Liver (tissue), 8 donors: ENCODE measurements at regions not wholly inside any gene's neighbourhood (a gene's known extent, or its start where the extent isn't known, plus 50 kb on each side); places are given as distances from the start of the nearest gene placed in this dataset.
A peak's percentile ranks its signal among the peaks of the same experiment; 100 is the strongest.

Source experiments
- DNase-seq: peaks from one replicate; pipeline ENCODE4 v3.0.0-alpha.2; 2017; ENCODE audit warnings: low spot score
- H3K27ac ChIP-seq, 2 donors: one replicate each; pipeline ENCODE4 v1.7.0; 2013; ENCODE audit warnings: inconsistent platforms in 2 of 2, low read length in 2 of 2, control low read depth in 1 of 2, low read depth in 1 of 2, mild to moderate bottlenecking in 1 of 2
- H3K27me3 ChIP-seq, 4 donors: one replicate each; pipeline versions ENCODE4 v1.6.1 to v1.7.0; 2013; ENCODE audit warnings: low read length in 3 of 4, inconsistent platforms in 1 of 4, mild to moderate bottlenecking in 1 of 4, moderate library complexity in 1 of 4; ENCODE audit not compliant: control insufficient read depth in 4 of 4, insufficient read depth in 4 of 4
- H3K36me3 ChIP-seq, 4 donors: one replicate each; pipeline versions ENCODE4 v1.6.1 to v1.7.0; 2013; ENCODE audit warnings: low read length in 3 of 4, mild to moderate bottlenecking in 3 of 4, low read depth in 1 of 4, moderate library complexity in 1 of 4; ENCODE audit not compliant: control insufficient read depth in 4 of 4, insufficient read depth in 3 of 4
- H3K4me1 ChIP-seq, 4 donors: one replicate each; pipeline versions ENCODE4 v1.6.1 to v1.7.0; 2013; ENCODE audit warnings: low read length in 3 of 4, mild to moderate bottlenecking in 3 of 4, moderate library complexity in 1 of 4; ENCODE audit not compliant: control insufficient read depth in 4 of 4, insufficient read depth in 4 of 4
- H3K4me3 ChIP-seq, 3 donors: one replicate each; pipeline versions ENCODE4 v1.6.1 to v1.7.0; 2013; ENCODE audit warnings: low read length in 3 of 3, control low read depth in 1 of 3, low read depth in 1 of 3, mild to moderate bottlenecking in 1 of 3
- H3K9ac ChIP-seq, 2 donors: one replicate each; pipeline ENCODE4 v1.7.0; 2013; ENCODE audit warnings: low read length in 2 of 2, mild to moderate bottlenecking in 2 of 2, moderate library complexity in 2 of 2, control low read depth in 1 of 2, low read depth in 1 of 2
- H3K9me3 ChIP-seq, 4 donors: one replicate each; pipeline versions ENCODE4 v1.6.1 to v1.7.0; 2013; ENCODE audit warnings: low read length in 3 of 4; ENCODE audit not compliant: control insufficient read depth in 4 of 4
- EGR1 ChIP-seq, 2 donors: IDR thresholded peaks; 2 replicates each; pipeline ENCODE4 v1.6.1; 2016 to 2018; ENCODE audit warnings: antibody characterized with exemption in 2 of 2, low read depth in 2 of 2
- FOXA1 ChIP-seq: IDR thresholded peaks from 2 replicates; pipeline ENCODE4 v1.6.1; 2016; ENCODE audit warnings: antibody characterized with exemption
- FOXA2 ChIP-seq: IDR thresholded peaks from 2 replicates; pipeline ENCODE4 v1.6.1; 2016; ENCODE audit warnings: antibody characterized with exemption
- GABPA ChIP-seq, 2 donors: IDR thresholded peaks in 1 of 2; conservative IDR thresholded peaks in 1 of 2; 2 replicates each; pipeline ENCODE4 v1.6.1; 2016; ENCODE audit warnings: antibody characterized with exemption in 2 of 2, mild to moderate bottlenecking in 1 of 2, moderate library complexity in 1 of 2
- HNF4A ChIP-seq, 2 donors: conservative IDR thresholded peaks; 2 replicates each; pipeline ENCODE4 v1.6.1; 2016; ENCODE audit warnings: antibody characterized with exemption in 2 of 2, mild to moderate bottlenecking in 2 of 2
- HNF4G ChIP-seq: IDR thresholded peaks from 2 replicates; pipeline ENCODE4 v1.6.1; 2016; ENCODE audit warnings: antibody characterized with exemption
- JUND ChIP-seq, 2 donors: IDR thresholded peaks; 2 replicates each; pipeline ENCODE4 v1.6.1; 2016; ENCODE audit warnings: antibody characterized with exemption in 2 of 2
- NR2F2 ChIP-seq: IDR thresholded peaks from 2 replicates; pipeline ENCODE4 v1.6.1; 2016; ENCODE audit warnings: antibody characterized with exemption
- RXRA ChIP-seq, 2 donors: IDR thresholded peaks; 2 replicates each; pipeline ENCODE4 v1.6.1; 2017 to 2018; ENCODE audit warnings: antibody characterized with exemption in 2 of 2, mild to moderate bottlenecking in 1 of 2
- SP1 ChIP-seq: IDR thresholded peaks from 2 replicates; pipeline ENCODE4 v1.6.1; 2018; ENCODE audit warnings: antibody characterized with exemption, mild to moderate bottlenecking
- TAF1 ChIP-seq: conservative IDR thresholded peaks from 2 replicates; pipeline ENCODE4 v1.6.1; 2016; ENCODE audit warnings: antibody characterized with exemption, mild to moderate bottlenecking
- YY1 ChIP-seq: IDR thresholded peaks from 2 replicates; pipeline ENCODE4 v1.6.1; 2016; ENCODE audit warnings: antibody characterized with exemption, mild to moderate bottlenecking
- WGBS: extraction: QIAGEN DNeasy Blood & Tissue Kit; methylation state at CpG from one replicate; pipeline ENCODE4 v1.1.7; 2013; 5-methylcytosine and 5-hydroxymethylcytosine counted together
- TF ChIP-seq, protein P1 (sequence below): IDR thresholded peaks from 2 replicates; pipeline ENCODE4 v1.6.1; 2016; ENCODE audit warnings: antibody characterized with exemption, mild to moderate bottlenecking
- TF ChIP-seq, protein P2 (sequence below): fragments of 150-350 bp; IDR thresholded peaks from 2 replicates; pipeline ENCODE4 v1.5.1; 2017; ENCODE audit warnings: improper control_type of control experiment, low read depth, low read length; ENCODE audit not compliant: missing input control
- TF ChIP-seq, protein P3 (sequence below): IDR thresholded peaks from 2 replicates; pipeline ENCODE4 v1.6.1; 2016; ENCODE audit warnings: antibody characterized with exemption
- TF ChIP-seq, protein P4 (sequence below): IDR thresholded peaks from 2 replicates; pipeline ENCODE4 v1.6.1; 2016; ENCODE audit warnings: antibody characterized with exemption
- donor health status: healthy.
- donor health status: healthy.
- donor health status: healthy.
- donor health status: healthy.
- donor health status: healthy.

DNA sequence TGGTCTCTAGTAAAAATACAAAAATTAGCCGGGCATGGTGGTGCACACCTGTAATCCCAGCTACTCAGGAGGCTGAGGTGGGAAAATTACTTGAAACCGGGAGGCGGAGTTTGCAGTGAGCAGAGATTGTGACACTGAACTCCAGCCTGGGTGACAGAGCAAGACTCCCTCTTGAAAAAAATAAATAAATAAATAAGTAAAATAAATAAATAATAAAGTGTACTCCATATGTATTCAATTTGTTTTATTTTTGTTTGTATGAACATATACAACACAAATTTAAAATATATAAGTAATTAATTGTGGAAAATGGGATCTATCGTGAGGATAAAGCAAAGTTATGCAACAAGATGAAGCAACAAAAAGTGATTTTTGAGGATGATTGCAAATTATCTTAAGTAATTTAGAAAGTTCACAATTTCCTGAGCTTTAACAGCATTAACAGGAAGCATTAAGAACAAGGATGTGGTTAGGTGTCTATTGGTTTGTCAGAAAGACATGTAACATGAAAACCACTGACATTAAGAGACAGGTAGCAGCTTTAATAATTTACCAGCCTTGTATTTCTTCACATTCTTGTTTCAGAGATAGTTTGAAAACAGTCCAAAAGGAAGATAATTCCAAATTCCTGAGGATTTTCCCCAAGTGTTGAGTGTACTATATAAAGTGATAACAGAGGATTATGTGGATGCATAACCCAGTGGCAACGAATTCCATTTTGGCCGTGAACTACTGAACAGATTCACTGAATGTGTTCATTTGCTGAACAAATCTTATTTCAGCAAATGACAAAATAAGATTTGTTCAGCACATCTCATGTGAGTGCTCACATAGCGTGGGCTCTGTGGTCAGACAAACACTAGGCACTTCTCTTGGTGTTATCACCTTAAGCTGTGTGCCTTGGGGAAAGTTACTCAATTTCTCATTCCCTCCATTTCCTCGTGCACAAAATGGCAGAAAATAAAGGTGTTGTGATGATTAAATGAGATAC is 68.6 kb upstream of the RESF1 start:
- 83% methylated on average over 8 of the region's 8 CpGs for WGBS
- Histone ChIP-seq H3K36me3 (no peaks in the 10 kb centered on the region), H3K4me1 (no peaks in the 10 kb centered on the region), H3K27me3 (no peaks in the 10 kb centered on the region), H3K27ac (peak overlapping the region; percentile 56 to 68), H3K4me3 (no peak overlapping the region), H3K9me3 (peaks cover 0 to 3% (median under 1%) of the 10 kb centered on the region in 4 donors), H3K9ac (peak overlapping the region in 1 of 2 donors; percentile 47)
- no peak for DNase-seq
- TF ChIP-seq JUND (IDR thresholded peaks at IDR 0.05): no peak
- no peak for TF ChIP-seq TAF1
- no peak for TF ChIP-seq HNF4A (conservative IDR thresholded peaks at IDR 0.05)
- TF ChIP-seq, protein P1, sequence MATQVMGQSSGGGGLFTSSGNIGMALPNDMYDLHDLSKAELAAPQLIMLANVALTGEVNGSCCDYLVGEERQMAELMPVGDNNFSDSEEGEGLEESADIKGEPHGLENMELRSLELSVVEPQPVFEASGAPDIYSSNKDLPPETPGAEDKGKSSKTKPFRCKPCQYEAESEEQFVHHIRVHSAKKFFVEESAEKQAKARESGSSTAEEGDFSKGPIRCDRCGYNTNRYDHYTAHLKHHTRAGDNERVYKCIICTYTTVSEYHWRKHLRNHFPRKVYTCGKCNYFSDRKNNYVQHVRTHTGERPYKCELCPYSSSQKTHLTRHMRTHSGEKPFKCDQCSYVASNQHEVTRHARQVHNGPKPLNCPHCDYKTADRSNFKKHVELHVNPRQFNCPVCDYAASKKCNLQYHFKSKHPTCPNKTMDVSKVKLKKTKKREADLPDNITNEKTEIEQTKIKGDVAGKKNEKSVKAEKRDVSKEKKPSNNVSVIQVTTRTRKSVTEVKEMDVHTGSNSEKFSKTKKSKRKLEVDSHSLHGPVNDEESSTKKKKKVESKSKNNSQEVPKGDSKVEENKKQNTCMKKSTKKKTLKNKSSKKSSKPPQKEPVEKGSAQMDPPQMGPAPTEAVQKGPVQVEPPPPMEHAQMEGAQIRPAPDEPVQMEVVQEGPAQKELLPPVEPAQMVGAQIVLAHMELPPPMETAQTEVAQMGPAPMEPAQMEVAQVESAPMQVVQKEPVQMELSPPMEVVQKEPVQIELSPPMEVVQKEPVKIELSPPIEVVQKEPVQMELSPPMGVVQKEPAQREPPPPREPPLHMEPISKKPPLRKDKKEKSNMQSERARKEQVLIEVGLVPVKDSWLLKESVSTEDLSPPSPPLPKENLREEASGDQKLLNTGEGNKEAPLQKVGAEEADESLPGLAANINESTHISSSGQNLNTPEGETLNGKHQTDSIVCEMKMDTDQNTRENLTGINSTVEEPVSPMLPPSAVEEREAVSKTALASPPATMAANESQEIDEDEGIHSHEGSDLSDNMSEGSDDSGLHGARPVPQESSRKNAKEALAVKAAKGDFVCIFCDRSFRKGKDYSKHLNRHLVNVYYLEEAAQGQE: no peak
- TF ChIP-seq NR2F2: no peak
- TF ChIP-seq, protein P2, sequence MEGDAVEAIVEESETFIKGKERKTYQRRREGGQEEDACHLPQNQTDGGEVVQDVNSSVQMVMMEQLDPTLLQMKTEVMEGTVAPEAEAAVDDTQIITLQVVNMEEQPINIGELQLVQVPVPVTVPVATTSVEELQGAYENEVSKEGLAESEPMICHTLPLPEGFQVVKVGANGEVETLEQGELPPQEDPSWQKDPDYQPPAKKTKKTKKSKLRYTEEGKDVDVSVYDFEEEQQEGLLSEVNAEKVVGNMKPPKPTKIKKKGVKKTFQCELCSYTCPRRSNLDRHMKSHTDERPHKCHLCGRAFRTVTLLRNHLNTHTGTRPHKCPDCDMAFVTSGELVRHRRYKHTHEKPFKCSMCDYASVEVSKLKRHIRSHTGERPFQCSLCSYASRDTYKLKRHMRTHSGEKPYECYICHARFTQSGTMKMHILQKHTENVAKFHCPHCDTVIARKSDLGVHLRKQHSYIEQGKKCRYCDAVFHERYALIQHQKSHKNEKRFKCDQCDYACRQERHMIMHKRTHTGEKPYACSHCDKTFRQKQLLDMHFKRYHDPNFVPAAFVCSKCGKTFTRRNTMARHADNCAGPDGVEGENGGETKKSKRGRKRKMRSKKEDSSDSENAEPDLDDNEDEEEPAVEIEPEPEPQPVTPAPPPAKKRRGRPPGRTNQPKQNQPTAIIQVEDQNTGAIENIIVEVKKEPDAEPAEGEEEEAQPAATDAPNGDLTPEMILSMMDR: no peak
- no peak for TF ChIP-seq GABPA (IDR thresholded peaks at IDR 0.05 in 1 of 2, conservative IDR thresholded peaks at IDR 0.05 in 1 of 2)
- no peak for TF ChIP-seq FOXA1

DNA sequence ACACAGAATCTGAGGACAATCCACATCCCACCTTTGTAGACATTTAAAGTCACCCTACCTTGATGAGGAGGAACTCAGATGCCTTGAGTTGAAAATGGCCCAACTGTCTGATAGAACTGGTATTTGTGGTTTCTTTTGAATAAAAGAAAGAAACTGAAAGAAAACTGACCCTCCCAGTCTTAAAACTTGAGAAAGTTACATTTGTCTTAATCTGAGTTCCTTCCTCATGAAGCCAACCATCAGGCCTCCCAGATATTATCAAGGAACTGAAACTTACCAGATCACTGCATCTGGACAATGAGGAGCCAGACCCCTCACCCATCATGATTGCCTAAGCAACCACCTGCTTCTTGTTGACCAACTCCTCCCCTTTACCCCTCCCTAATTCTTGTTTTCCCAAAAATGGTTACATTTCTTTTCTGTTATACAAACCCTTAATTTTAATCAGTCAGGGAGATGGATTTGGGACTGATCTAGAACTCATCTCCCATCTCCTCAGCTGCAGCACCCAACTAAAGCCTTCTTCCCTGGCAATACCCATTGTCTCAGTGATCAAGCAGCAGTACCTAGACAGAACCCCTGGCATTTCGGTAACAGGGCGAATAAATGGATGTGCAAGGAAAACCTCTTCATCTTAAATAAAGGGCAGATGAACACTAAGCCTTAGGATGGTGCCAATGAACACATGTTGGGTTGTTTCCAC is 72.0 kb upstream of the RESF1 start:
- no peak for TF ChIP-seq YY1
- TF ChIP-seq HNF4G: no peak
- TF ChIP-seq, protein P1: no peak
- no peak for TF ChIP-seq TAF1
- TF ChIP-seq JUND (IDR thresholded peaks at IDR 0.05): no peak
- no peak for TF ChIP-seq NR2F2
- TF ChIP-seq, protein P3, sequence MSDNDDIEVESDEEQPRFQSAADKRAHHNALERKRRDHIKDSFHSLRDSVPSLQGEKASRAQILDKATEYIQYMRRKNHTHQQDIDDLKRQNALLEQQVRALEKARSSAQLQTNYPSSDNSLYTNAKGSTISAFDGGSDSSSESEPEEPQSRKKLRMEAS: no peak
- TF ChIP-seq, protein P2: no peak
- TF ChIP-seq GABPA (IDR thresholded peaks at IDR 0.05 in 1 of 2, conservative IDR thresholded peaks at IDR 0.05 in 1 of 2): no peak
- no peak for TF ChIP-seq RXRA (IDR thresholded peaks at IDR 0.05)
- TF ChIP-seq EGR1 (IDR thresholded peaks at IDR 0.05; ENCODE audit: low read depth in 2 of 2): no peak
- TF ChIP-seq, protein P4, sequence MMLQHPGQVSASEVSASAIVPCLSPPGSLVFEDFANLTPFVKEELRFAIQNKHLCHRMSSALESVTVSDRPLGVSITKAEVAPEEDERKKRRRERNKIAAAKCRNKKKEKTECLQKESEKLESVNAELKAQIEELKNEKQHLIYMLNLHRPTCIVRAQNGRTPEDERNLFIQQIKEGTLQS: no peak
- no peak for TF ChIP-seq FOXA2
- TF ChIP-seq SP1: no peak
- TF ChIP-seq FOXA1: no peak
- Histone ChIP-seq H3K9me3 (peaks cover 0 to 3% (median under 1%) of the 10 kb centered on the region in 4 donors), H3K9ac (no peak overlapping the region), H3K27ac (no peak overlapping the region), H3K27me3 (no peaks in the 10 kb centered on the region), H3K4me3 (no peak overlapping the region), H3K4me1 (no peaks in the 10 kb centered on the region), H3K36me3 (no peaks in the 10 kb centered on the region)
- DNase-seq: no peak
- 74% methylated on average over 2 of the region's 2 CpGs for WGBS
